ENCODE measurements at regions not wholly inside any gene's neighbourhood (a gene's known extent, or its start where the extent isn't known, plus 50 kb on each side); places are given as distances from the start of the nearest gene placed in this dataset.

GRCh38 chr1:96185181-96185580 is 536.4 kb upstream of the PTBP2 start:
- Histone ChIP-seq H3K4me3 (ENCODE audit: low read depth, low read length, poor library complexity, severe bottlenecking) (no peak overlapping the region), H3K36me3 (ENCODE audit: insufficient read depth, low read length) (no peaks in the 10 kb centered on the region), H3K9me3 (ENCODE audit: low read length) (no peaks in the 10 kb centered on the region), H3K4me1 (ENCODE audit: insufficient read depth, low read length, poor library complexity, severe bottlenecking) (no peaks in the 10 kb centered on the region), H3K9me2 (ENCODE audit: insufficient read depth, low read length) (no peaks in the 10 kb centered on the region), H3K4me2 (ENCODE audit: low read length) (no peak overlapping the region), H2AFZ (ENCODE audit: low read length) (no peak overlapping the region), H3K27ac (ENCODE audit: low read depth, low read length, poor library complexity, severe bottlenecking) (no peak overlapping the region), H4K20me1 (ENCODE audit: insufficient read depth, low read length) (no peaks in the 10 kb centered on the region), H3K79me2 (ENCODE audit: insufficient read depth, low read depth, low read length) (no peaks in the 10 kb centered on the region)
- no peak for DNase-seq (ENCODE audit: low spot score)
- CTCF ChIA-PET (ENCODE audit: unreplicated experiment), result no interaction called here
- no TSS peak for BruUV-seq (replicated peaks)
- TF ChIP-seq EZH2phosphoT487 (IDR thresholded peaks at IDR 0.05; ENCODE audit: borderline replicate concordance, low read depth, low read length) (no peak), CTCF (conservative IDR thresholded peaks at IDR 0.05; ENCODE audit: low read length) (no peak)
- POLR2A ChIA-PET, result no interaction called here
- intact Hi-C loops (cut with micrococcal nuclease; ENCODE audit: unreplicated experiment), result no loop called here

- Histone ChIP-seq H3K9me3 (ENCODE audit: low read length) (peaks cover 9% of the 10 kb centered on the region), H3K4me3 (ENCODE audit: low read depth, low read length, poor library complexity, severe bottlenecking) (no peak overlapping the region), H3K4me2 (ENCODE audit: low read length) (no peak overlapping the region), H3K27ac (ENCODE audit: low read depth, low read length, poor library complexity, severe bottlenecking) (no peak overlapping the region), H4K20me1 (ENCODE audit: insufficient read depth, low read length) (no peaks in the 10 kb centered on the region), H3K4me1 (ENCODE audit: insufficient read depth, low read length, poor library complexity, severe bottlenecking) (no peaks in the 10 kb centered on the region), H2AFZ (ENCODE audit: low read length) (no peak overlapping the region), H3K9me2 (ENCODE audit: insufficient read depth, low read length) (no peaks in the 10 kb centered on the region), H3K36me3 (ENCODE audit: insufficient read depth, low read length) (no peaks in the 10 kb centered on the region), H3K79me2 (ENCODE audit: insufficient read depth, low read depth, low read length) (no peaks in the 10 kb centered on the region)
- TF ChIP-seq CTCF (conservative IDR thresholded peaks at IDR 0.05; ENCODE audit: low read length) (no peak), EZH2phosphoT487 (IDR thresholded peaks at IDR 0.05; ENCODE audit: borderline replicate concordance, low read depth, low read length) (no peak)
- ChIA-PET POLR2A (no interaction called here), CTCF (ENCODE audit: unreplicated experiment) (no interaction called here)
- no peak for DNase-seq (ENCODE audit: low spot score)
- BruUV-seq (replicated peaks), result no TSS peak
- intact Hi-C loops (cut with micrococcal nuclease; ENCODE audit: unreplicated experiment), result no loop called here
Observed at GRCh38 chr1:96187020-96187419, 534.6 kb upstream of the PTBP2 start.

- Histone ChIP-seq H3K79me2 (ENCODE audit: insufficient read depth, low read depth, low read length) (no peaks in the 10 kb centered on the region), H4K20me1 (ENCODE audit: insufficient read depth, low read length) (no peaks in the 10 kb centered on the region), H3K9me3 (ENCODE audit: low read length) (peaks cover 9% of the 10 kb centered on the region), H2AFZ (ENCODE audit: low read length) (no peak overlapping the region), H3K27ac (ENCODE audit: low read depth, low read length, poor library complexity, severe bottlenecking) (no peak overlapping the region), H3K36me3 (ENCODE audit: insufficient read depth, low read length) (no peaks in the 10 kb centered on the region), H3K9me2 (ENCODE audit: insufficient read depth, low read length) (no peaks in the 10 kb centered on the region), H3K4me2 (ENCODE audit: low read length) (no peak overlapping the region), H3K4me1 (ENCODE audit: insufficient read depth, low read length, poor library complexity, severe bottlenecking) (no peaks in the 10 kb centered on the region), H3K4me3 (ENCODE audit: low read depth, low read length, poor library complexity, severe bottlenecking) (no peak overlapping the region)
- no TSS peak for BruUV-seq (replicated peaks)
- no peak for DNase-seq (ENCODE audit: low spot score)
- ChIA-PET CTCF (ENCODE audit: unreplicated experiment) (no interaction called here), POLR2A (no interaction called here)
- intact Hi-C loops (cut with micrococcal nuclease; ENCODE audit: unreplicated experiment), result no loop called here
- no peak for TF ChIP-seq CTCF (conservative IDR thresholded peaks at IDR 0.05; ENCODE audit: low read length)
- no peak for TF ChIP-seq EZH2phosphoT487 (IDR thresholded peaks at IDR 0.05; ENCODE audit: borderline replicate concordance, low read depth, low read length)
Observed at GRCh38 chr1:96191165-96191564, 530.4 kb upstream of the PTBP2 start.

Measured in OCI-LY7 (cell line).